HG03103 (cell line): ENCODE measurements at regions not wholly inside any gene's neighbourhood (a gene's known extent, or its start where the extent isn't known, plus 50 kb on each side); places are given as distances from the start of the nearest gene placed in this dataset.
"Not testable (repeated sequence)": the region's sequence is repeated elsewhere in the genome, so short reads cannot be mapped to it uniquely, and the experiment has no call there.

ENCODE experiments used
- ATAC-seq: cut with Tn5 transposase; IDR thresholded peaks from one replicate; pipeline ENCODE4 v1.9.1; 2021; ENCODE audit warnings: low read depth; ENCODE audit not compliant: unreplicated experiment

- ATAC-seq, result no peak
Measured at GRCh38 chr1:195721210-195721971, 886.8 kb downstream of the KCNT2 start.

DNA sequence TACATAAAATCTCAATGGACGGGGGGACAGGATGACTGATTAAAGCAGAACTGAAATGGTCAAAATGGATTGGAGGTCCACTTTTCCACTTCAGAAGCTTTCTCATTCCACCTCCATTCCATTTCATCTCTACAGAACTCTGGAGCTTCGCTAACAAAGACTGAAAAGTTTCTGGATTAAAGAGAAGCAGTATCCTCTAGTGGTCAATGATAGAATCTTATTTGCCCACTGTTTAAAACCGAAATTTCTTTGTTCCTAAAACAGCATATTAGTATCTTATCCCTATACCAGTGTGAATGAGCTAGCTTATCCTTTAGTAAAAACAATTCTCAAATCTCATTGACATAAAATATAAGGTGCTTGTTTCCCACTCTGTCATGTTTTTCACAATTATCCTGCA is 890.6 kb downstream of the KCNT2 start:
- no peak for ATAC-seq

DNA sequence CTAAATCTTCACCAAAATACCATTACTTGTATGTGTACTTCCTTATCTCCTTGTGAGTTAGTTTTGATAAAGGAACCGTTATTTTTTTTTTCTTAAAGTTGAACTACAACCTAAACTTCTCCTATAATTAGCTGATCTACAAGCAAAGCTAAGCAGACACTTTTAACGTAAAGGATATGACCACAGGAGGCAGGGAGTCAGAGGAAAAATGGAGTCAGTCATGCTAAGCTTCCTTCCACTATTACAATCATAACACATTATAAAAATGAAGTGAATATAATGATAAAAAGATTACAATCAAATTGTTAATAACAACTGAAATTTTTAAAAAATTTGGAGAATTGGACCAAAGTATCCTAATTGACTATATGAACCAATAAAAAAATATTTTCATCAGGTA is 892.6 kb downstream of the KCNT2 start:
- ATAC-seq, result no peak

DNA sequence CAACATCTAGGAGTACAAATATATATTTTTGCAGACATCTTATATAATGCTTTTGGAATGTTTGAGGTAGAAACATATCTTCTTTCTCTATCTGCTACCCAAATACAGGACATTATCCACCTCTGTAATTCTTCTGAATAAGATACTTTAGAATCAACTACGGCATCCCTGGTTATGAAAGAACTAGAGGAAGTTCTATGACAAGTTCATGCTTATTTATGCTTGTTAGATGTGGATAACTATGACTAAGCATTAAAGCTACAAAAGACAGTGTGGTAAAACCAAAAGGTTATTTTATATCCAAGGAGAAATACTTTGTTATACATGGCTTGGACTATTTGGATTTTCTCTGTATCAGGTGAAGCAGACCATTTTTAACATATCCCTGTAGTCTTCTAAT is 894.0 kb downstream of the KCNT2 start:
- no peak for ATAC-seq

DNA sequence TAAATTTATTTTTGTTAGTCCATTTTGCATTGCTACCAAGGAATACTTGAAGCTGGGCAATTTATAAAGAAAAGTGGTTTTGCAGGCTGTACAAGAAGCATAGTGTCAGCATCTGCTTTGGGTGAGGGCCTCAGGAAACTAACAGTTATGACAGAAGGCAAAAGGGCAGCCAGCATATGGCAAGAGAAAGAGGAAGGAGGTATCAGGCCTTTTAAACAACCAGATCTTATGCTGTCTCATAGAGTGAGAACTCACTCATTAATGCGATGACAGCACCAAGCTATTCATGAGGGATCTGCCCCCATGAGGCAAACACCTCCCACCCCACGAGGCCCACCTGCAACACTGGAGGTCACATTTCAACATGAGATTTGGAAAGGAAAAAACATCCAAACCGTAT is 898.4 kb downstream of the KCNT2 start:
- ATAC-seq, result no peak

DNA sequence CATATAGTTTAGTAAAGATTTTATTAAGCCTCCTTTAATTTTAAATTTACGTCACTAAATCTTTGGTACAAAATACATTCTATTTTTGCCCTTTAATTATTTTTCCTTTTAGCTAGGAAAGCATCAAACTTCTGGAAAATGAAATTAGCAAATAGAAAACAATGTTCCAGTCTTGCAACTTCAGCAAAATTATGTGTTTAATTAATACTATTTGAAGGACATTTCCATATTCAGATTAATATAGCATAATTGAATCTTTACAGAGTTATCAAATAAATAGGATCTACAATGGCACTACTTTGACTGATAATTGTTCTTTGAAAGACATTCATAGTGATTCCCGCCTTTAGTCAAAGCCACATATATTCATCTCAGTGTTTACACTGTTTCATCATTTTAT is 904.2 kb downstream of the KCNT2 start:
- no peak for ATAC-seq

DNA sequence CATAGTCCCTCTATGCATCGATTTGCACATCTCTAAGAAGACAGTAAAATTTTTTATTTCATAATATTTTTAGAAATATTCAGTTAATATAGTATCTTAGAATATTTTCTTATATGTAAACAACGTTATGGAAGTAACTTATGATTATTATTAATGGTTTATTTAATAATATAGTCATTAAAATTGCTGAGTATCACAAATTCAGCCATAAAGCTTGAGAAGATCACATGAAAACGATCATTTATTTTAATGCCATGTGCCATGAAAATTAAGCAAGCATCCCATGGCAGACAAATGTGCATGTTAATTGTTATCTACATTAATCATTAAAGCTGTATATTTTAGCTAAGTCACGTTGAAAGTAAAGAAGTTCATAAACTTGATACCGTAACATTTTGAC is 907.1 kb downstream of the KCNT2 start:
- no peak for ATAC-seq

- ATAC-seq, result peak; percentile 97
Measured at GRCh38 chr1:195697130-195697529, 911.1 kb downstream of the KCNT2 start.

DNA sequence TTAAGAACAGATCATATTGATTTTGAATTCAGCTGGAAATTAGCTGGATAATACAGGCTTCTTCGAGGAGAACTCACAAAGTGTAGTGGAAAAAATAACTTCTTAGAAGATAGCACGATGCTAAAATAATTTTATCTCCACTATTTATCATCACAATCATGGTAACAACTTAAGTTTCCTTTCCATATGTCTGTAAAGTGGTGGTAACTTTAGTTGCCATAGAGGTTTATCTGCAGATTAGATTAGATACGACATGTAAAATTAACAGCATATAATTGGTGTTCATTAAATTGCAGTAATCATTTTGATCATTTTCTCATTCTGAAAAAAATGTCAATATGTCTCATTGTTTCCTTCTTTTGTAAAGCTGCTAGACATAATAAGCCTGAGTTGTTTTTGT is 921.5 kb downstream of the KCNT2 start:
- ATAC-seq, result no peak

- no peak for ATAC-seq
Measured at GRCh38 chr1:195664628-195665027, 943.6 kb downstream of the KCNT2 start.

DNA sequence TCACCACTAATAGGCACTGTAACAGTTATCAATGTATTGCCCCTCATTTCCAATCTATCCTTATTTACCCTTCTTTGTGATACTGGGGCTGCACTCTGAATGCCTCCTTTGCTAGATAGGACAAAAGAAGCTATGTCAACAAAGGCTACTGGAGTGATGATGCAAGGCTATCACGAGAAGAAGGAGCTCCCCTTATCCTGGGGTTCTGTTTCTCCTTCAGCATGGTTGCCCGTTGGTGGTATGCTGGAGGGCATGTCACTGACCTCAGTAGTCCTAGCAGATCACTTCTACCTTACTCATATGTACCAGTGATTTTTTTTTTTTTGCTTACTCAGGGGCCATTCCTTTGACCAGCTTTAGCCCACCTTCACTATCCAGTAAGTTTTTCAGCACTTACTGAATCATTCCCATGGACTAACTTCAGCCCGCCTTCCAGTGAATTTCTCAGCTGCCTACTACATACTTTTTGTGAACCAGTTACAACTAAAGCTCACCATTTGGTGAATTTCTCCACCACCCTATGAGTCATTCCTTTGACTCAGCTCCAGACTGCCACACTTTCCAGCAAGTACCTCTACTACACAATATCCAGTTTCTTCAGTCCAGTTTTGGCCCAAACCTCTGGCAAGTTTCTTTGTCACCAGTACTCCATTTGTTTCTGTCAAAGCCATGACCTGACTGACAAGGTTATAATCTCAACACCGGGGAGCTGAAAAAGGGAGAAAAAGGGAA is 944.5 kb downstream of the KCNT2 start:
- ATAC-seq, result no peak

DNA sequence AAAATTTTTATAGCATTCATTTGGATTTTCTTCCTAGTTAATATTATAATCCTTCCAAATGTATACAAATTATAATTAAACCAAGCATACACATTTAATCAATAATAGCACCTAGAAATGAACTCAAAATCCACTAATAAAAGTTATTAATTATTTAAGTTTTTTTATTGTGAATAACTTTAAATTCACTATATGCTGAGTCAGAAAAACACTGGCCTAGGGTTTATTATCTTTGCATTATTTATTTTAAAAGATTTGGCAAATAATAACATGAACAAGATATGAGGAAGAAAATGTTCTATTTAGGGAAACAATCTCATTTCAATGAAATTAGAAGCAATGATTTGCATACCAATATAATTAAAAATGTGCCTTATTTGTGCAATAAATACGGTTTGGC is 951.5 kb downstream of the KCNT2 start:
- ATAC-seq, result no peak

DNA sequence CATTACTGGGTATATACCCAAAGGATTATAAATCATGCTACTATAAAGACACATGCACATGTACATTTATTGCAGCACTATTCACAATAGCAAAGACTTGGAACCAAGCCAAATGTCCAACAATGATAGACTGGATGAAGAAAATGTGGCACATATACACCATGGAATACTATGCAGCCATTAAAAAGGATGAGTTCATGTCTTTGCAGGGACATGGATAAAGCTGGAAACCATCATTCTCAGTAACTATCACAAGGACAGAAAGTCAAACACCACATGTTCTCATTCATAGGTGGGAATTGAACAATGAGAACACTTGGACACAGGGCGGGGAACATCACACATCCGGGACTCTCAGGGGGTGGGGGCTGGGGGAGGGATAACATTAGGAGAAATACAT is 959.4 kb downstream of the KCNT2 start:
- ATAC-seq, result not testable (repeated sequence)

DNA sequence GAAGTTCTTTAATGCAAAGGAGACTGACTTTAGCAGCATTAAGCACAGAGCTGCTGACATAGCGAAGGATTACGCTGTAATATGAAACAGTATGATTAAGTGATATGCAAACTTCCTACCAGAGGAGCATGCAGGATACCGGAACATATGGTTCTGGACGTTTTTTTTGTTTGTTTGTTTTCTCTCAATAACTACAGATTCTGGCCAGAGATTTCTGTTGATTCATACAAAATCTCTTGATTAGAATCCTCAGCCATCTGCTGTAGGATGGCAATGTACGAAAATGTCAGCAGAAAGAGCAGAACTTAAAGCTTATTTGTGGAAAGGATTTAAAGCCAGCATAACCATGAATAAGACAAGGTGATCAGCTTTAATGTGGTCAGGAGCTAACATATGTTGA is 970.7 kb downstream of the KCNT2 start:
- ATAC-seq, result no peak

DNA sequence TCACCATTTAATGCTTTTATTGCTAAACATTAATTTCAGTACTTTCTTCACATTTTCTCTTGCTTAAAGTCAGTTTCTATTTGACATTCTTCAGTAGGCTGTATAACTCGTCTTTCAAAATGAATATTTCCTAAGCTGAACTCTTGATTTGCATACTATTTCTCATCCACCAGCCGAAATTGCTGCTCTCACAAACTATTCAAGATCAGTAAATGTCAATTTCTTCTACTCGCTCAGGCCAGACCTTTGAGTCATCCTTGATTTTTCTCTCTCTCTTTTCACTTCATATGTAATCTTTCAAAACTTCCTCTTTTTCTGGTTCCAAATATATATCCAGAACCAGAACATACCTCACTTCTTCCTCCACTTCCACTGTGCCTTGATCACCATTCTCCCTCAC is 990.0 kb downstream of the KCNT2 start:
- no peak for ATAC-seq

DNA sequence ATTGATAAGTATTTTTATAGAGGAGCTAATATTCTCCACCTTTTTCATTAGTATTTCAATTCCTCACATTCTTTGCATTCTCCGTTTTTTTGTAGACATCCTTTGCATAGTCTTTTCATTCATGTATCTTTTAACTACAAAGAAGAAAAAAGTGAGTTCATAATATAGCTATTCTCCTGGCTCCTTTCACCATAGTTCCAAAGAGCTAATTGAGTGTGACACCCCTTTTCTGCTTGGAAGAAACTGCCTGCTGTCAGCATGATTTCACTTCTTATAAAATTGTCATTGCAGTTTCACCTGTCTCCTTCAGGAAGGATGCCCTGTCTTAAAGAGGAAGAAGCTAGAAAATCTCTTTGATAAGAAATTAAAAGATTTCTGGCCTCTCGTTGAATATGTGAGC is 991.1 kb downstream of the KCNT2 start:
- no peak for ATAC-seq

DNA sequence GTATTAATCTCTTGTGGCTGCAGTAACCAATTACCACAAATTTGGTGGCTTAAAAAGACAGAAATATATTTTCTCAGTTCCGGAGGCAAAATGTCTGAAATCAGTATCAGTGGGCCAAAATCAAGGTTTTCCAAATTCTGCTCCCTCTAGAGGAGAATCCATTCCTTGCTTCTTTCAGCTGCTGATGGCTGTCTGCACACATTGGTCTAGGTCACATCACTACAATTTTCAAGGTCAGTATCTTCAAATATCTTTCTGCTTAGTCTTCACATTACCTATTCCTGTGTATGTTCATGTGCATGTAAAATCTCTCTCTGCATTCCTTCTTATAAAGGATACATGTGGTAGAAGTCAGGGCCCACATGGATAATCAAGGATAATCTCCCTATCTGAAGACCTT is 999.4 kb downstream of the KCNT2 start:
- no peak for ATAC-seq

GRCh38 chr1:195606483-195606882 is 1001.8 kb downstream of the KCNT2 start:
- ATAC-seq, result no peak

DNA sequence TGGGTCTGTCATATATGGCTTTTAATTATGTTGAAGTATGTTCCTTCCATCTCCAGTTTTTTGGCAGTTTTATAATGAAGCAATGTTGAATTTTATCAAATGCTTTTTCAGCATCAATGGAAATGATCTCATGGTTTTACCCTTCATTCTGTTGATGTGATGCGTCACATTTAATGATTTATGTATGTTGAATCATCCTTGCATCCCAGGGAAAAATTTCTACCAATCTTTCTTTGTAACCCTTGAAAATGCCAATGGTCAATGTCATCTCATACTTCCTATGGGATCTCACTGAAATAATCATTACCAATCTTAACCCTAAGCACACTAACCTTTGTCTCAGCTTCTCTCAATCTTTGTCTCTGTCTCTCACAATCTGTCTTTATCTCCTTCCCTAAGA is 1004.0 kb downstream of the KCNT2 start:
- ATAC-seq, result no peak

GRCh38 chr1:195597891-195598290 is 1010.3 kb downstream of the KCNT2 start:
- ATAC-seq, result no peak

DNA sequence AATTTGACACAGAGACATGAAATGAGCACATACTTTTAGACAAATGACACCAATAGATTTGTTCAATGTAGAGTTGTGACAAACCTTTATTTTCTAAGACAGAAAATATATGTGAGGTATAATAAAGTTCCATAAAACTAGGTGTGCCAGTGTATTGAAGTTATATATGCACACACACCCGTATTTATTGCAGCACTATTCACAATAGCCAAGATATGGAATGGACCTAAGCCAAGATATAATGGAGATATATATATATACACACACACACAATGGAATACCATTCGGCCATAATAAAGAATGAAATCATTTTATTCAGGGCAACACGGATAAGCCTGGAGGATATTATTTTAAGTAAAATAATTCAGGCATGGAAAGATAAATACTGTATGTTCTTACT is 1013.5 kb downstream of the KCNT2 start:
- ATAC-seq, result no peak

DNA sequence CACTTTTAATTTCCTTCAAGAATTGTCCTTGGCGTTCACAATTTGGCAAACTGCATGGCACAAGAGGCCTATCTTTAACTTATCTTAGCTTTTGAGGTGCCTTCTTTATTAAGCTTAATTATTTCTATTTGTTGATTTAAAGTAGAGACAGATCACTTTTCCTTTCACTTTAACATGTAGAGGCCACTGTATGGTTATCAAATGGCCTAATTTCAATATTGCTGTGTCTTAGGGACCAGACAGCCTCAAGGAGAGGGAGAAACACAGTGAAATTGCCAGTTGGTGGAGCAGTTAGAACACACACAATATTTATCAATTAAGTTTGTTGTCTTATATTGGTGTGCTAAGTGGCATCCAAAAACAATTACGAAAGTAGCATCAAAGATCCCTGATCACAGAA is 1013.9 kb downstream of the KCNT2 start:
- ATAC-seq, result no peak
